Ecto neural progenitor cell (in vitro differentiated cells): ENCODE measurements at regions not wholly inside any gene's neighbourhood (a gene's known extent, or its start where the extent isn't known, plus 50 kb on each side); places are given as distances from the start of the nearest gene placed in this dataset.

Source experiments
- DNase-seq: peaks from one replicate; pipeline ENCODE4 v3.0.0-alpha.2; 2018; ENCODE audit warnings: low spot score

- DNase-seq, result no peak
These were observed 189.9 kb downstream of the CENPW start for GRCh38 chr6:126529637-126530362.

- no peak for DNase-seq
These were observed 190.9 kb downstream of the CENPW start for GRCh38 chr6:126530775-126531174.

DNA sequence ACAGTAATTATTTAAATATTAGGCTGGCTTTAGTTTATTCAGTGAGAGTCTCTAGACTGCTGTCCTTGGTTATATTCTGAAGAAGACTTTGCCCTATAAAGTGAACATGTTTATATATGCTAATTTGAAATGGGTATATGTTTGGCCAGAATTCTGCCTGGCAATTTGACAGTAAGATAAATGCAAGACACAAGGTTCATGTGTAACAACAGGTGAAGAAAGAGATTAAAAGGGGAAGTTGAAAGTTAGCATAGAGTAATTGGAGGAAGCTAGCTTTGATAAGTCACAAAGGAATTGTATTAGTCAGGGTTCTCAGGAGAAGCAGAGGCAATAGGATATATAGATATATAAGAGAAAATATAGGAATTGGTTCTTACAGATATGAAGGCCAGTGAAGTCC is 191.4 kb downstream of the CENPW start:
- no peak for DNase-seq

GRCh38 chr6:126531840-126532239 is 191.9 kb downstream of the CENPW start:
- no peak for DNase-seq

DNA sequence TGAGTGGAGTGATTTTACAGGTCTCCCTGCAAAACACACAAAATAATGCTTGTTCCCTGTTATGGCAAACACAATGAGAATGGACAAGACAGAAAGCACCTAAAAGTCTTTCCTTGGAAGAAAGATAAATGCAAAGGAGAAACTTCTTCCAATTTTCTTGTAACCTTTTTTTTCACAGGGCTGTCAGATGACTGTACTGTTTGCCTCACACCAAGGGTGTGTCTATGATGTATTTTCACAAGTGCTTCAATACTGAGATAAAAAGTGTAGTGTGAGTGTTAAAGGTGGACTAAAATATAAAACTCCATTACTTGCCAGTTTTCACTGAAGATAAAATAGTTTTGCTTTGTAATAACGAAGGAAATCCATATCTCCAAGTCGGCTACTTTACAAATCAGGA is 194.5 kb downstream of the CENPW start:
- no peak for DNase-seq

DNA sequence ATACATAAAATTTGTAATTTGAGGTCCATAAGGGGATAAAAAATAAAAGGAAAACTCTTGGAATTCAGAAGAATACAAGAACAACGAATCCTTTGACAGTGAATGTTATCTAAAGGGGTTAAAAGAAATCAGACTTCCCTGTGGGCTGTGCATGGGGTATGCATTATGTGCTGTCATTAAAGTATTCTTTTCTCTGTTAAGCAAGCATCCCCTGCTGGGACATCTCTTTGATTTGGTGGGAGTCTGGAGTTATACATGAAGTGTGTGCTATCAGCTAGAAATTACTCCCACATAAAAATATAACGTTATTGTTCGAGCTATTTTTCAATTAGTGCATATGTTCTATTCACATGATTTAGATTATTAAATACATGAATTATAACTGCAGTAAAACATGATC is 195.2 kb downstream of the CENPW start:
- no peak for DNase-seq

DNA sequence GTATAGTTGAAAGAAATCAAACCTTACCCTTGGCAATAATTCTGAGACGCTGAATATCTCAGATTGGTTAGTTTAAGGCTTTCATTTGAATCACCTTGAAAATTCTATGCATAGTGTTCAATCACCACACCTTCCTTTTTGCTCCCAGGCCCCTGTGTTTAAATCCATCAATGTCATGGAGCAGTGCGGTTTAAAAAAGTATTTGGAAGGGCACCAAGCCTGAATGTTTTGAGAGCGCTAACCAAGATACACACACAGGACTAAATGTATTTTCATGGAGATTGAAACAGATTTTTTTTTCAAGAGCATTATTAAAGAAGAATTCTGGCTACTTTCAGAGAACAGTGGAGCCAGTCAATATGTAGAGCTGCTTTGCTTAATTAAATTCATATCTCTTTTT is 195.7 kb downstream of the CENPW start:
- DNase-seq, result no peak

DNA sequence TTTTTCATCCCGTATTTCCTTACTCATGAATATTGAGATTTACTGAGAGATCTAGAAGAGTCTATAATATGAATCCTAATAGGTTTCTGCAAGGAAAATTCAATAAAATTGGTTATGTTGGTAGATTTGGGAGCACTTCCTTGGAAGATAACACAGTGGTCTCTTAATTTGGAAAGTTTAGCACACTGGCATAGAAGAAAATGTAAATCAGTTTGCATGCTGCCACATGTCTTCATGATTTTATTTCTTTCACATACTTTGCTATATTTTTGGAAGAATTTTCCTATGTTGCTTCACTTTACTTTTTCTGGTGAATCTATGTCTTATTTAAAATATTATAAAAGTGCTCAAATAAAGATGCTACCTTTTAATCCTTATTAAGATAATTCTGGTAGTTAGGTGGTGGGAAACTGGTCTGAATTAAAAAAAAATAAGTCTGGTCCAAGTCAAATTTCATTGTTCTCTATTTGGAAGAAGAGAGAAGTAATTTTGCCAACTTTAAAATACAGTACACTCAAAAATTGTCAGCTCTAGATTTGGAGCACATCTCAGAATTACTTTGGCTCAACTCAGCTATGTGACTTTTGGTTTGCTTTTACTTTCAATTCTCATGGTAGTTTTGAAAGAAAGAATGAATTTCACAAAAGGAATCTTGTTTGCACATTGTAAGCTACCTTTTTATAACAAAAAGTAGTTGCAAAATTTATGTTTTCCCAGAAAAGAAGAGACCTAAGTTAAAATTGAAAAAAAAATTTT is 197.3 kb downstream of the CENPW start:
- no peak for DNase-seq

- DNase-seq, result no peak
These were observed 199.1 kb downstream of the CENPW start for GRCh38 chr6:126539022-126539421.

DNA sequence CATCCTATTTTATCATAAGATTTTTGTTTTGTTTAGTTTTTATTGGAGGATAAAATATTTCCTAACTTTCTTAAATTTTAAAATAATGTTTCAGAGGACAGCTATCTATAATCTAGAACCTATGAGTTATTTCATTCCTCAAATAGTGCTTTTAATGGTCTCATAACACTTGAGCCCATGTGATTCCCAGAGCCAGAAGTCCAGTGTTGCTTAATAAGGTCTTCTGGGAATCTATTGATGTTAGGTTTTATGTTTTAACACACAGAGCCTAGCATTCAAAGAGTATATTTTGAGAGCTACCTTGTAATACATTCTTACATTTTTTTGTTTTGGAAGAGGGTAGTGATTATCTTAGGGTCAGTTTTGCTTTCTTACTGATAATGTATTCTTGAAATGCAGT is 200.2 kb downstream of the CENPW start:
- DNase-seq, result no peak

GRCh38 chr6:126541806-126542491 is 202.0 kb downstream of the CENPW start:
- DNase-seq, result no peak

DNA sequence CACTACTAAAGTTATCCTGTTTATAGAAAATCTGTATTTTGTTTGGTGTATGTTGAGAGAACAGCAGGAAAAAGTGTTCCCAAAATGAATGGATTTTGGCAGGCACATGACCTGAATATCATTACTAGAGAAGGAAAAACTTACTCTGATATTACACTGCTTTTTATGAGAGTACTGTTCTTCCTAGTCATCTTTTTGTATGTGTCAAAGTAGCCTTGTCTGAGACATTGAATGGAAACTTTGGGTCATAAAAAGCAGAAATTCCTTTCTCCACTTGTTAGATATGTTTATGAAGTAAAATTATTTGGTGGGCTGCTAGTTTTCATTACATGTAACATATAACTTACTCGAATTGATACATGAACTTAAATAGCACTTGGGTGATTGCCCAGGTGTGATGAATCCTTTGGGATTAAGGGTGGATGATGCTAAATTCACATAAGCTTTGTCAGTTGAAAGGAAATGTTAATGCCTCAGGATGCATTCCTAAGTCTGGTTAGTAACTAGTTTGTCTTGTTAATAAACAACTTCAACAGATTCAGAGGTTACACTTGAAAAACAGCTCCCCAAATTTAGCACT is 206.7 kb downstream of the CENPW start:
- DNase-seq, result no peak

GRCh38 chr6:126548300-126548699 is 208.4 kb downstream of the CENPW start:
- DNase-seq, result no peak

GRCh38 chr6:126550323-126550722 is 210.4 kb downstream of the CENPW start:
- no peak for DNase-seq

DNA sequence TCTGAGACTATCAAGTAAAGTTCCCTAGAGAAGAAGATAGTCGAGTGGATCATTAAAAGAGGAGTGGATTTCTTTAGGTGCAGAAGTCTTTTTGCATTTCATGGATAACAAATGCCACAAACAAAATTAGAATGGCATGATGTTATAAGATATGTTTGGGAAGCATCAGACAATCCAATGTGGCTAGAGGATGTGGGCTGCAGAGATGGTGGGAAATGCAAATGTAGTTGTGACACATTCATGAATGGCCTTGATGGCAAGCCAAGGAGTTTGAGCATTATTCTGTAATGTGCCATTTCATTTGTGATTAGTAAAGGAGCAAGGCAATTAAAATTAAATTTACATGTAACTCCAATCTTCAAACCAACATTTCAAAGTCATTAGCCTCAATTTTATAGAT is 211.9 kb downstream of the CENPW start:
- no peak for DNase-seq

DNA sequence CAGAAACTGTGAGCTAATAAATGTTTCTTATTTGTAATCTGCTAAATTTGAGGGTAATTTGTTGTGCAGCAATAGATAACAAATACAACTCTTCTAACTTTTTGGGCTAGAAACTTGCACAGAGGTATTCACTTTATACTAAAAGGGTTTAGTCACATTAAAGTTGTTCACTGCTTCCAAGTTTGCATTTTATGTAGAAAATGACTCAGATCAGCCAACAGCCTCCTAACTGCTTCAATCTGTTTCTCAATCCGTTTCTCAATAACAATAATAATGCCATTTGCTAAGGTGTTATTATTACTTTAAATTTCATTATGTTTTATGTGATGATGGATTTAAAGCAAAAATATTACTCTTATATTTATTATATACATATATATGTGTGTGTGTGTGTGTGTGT is 213.9 kb downstream of the CENPW start:
- no peak for DNase-seq

DNA sequence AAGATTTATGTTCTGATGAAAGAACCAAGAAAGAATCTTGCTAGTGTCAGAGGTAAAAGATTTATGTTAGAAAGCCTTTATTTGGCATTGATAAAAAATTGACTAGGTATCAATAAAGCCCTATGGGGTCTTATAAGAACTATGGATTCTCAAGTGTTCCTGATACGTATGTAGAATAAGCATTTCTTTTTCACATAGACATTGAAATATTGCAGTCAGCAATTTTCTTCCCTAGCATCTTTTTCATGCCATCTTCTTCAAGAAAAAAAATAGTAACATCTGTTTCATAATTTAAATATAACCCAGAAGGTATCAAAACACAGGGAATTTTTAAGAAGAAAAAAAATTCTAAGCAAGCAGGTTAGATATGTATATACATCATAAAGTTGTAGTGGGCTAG is 230.6 kb downstream of the CENPW start:
- no peak for DNase-seq

DNA sequence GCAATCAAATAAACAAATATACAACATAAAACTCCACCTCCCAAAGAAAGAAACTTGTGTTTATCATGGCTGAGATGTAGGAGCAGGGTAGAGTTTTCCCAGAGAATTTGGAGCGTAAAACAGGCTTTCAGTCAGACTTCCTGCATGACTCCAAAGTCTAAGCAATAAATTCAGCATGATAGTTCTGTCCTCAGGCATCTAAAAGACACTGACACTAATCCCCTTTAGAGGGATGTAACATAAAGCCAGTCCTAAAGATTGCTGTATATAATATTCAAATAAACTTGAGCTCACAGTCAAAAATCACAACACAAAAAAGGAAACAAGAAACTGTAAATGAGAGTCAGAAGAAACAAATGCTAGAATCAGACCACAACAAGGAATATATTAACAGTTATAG is 234.4 kb downstream of the CENPW start:
- no peak for DNase-seq

DNA sequence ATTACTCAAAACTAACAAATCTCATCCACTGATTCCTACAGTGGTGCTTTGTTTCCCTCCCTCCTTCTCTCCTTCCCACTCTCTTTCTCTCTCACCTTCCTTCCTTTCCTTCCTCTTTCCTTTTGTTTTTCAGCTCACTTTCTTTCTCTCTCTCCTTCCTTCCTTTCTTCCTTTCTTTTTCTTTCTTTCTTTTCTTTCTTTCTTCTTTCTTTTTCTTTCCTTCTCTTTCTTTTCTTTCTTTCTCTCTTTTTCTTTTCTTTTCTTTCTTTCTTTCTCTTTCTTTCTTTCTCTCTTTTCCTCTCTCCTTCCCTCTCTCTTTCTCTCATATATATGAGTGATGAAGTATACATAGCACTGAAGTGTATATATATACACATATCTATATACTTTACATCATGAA is 241.4 kb downstream of the CENPW start:
- DNase-seq, result no peak

DNA sequence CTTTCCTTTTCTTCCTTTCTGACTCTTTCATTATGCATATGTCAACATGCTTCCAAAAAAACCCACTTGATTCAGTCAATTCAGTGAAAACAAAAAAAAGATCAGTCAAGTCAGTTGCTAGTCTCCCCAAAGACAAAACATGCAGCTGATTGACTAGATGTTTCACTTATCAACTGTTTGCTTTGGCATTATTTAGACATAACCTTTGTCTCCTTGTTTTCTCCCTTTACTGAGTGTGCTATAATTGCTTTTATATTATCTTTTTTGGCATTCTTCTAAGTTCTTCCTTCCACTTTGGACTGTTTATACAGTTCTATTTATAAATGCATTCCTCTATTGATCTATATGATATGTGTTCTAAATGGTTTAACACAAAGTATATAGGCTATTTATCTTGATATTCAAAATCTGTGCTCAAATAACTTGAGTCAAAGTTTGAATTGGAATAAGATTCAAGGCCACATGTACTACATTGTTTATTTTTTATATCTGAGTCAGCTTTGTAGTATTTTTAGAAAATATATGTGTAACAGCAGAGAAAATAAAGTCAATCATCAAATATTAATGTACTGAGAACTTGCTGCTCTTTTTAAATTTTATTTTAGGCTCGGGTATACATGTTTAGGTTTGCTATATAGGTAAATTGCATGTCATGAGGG is 260.5 kb downstream of the CENPW start:
- no peak for DNase-seq

DNA sequence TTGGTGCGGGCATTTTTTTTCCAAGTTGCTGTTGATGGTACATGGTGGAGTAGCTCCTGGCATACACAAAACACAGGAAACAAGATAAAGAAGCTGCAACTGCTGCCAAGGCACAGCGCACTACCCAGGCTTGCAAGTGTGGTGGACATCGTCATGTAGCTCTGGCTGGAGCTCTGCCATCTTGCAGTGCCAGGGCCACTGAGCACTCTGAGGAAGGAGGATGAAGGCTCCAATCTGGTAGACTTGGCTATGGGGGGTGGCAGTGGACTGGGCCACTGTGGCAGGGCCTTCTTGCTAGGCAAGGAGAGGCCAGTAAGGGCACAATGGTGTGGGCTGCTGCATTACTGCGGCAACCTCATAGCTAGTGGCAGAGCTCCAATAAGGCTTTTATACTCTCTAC is 263.5 kb downstream of the CENPW start:
- no peak for DNase-seq

GRCh38 chr6:126605089-126605488 is 265.2 kb downstream of the CENPW start:
- DNase-seq, result no peak
